ENCODE measurements at regions not wholly inside any gene's neighbourhood (a gene's known extent, or its start where the extent isn't known, plus 50 kb on each side); places are given as distances from the start of the nearest gene placed in this dataset.

DNA sequence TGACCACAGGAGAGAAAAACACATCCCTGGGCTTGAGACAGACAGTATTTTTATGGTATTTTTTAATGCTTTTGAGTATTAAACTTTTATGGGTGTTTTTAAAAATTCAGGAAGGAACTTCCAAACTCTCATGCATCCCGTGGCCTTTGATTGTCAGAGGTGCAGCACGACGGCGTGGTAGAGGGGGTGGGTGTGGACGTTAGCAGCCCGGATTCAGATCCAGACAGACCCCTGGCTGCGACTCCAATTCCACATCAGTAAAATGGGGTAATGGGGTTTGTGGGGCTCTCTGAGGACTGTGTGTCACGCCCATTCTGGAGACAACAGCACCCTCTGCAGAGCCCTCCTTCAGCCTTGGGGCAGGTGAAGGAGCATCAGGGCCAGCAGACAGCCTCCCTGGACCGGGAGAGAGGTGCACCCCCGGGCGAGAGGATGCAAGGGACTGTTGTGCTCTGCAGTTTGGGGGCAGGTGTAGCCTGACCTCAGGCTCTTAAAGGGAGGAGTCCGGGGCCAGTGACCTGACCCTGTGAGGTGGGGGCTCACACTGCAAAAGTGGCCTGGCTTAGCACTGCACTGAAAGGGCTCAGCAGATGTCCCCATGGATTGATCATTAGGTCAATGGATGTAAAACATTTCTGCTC lies 1024.3 kb downstream of the TBC1D22A start:
- TF ChIP-seq CTCF (IDR thresholded peaks at IDR 0.05; ENCODE audit: insufficient read depth, low read length) = no peak
- no peak for TF ChIP-seq POLR2AphosphoS5 (IDR thresholded peaks at IDR 0.05; ENCODE audit: low read depth)

All from HL-60 (cell line).